ENCODE measurements at regions not wholly inside any gene's neighbourhood (a gene's known extent, or its start where the extent isn't known, plus 50 kb on each side); places are given as distances from the start of the nearest gene placed in this dataset.

- TF ChIP-seq POLR2A (IDR thresholded peaks at IDR 0.05): no peak
- no peak for TF ChIP-seq CTCF (IDR thresholded peaks at IDR 0.05)
- no peak for TF ChIP-seq POLR2AphosphoS5 (IDR thresholded peaks at IDR 0.05)
- no peak for TF ChIP-seq EP300 (IDR thresholded peaks at IDR 0.05; ENCODE audit: low read depth)
Observed at GRCh38 chr4:13233755-13234154, 250.4 kb downstream of the RAB28 start.

All from transverse colon (tissue), 4 donors.